Keratinocyte (primary cell): ENCODE measurements at regions not wholly inside any gene's neighbourhood (a gene's known extent, or its start where the extent isn't known, plus 50 kb on each side); places are given as distances from the start of the nearest gene placed in this dataset.

Experiments
- DNase-seq: peaks from one replicate; pipeline ENCODE4 v3.0.0-alpha.2; 2011; ENCODE audit warnings: low read depth, missing footprints, low spot score
- FAIRE-seq: peaks from 2 replicates; lab custom pipeline; 2011; peaks lifted over from hg19 to GRCh38; lab: Jason Lieb, UNC
- H2AFZ ChIP-seq: 2 replicates; pipeline ENCODE4 v1.6.0; 2012; ENCODE audit warnings: low read length, control low read depth, inconsistent platforms; ENCODE audit not compliant: control insufficient read depth
- H3K27ac ChIP-seq: 2 replicates; pipeline ENCODE4 v1.5.1; 2011; ENCODE audit warnings: low read length; ENCODE audit not compliant: control insufficient read depth, insufficient read depth
- H3K27me3 ChIP-seq: 3 replicates; pipeline ENCODE4 v1.6.0; 2011; ENCODE audit warnings: low read length; ENCODE audit not compliant: control insufficient read depth, insufficient read depth; ENCODE audit errors: extremely low read depth
- H3K36me3 ChIP-seq, 2 experiments: 2 replicates in 1 of 2; 3 replicates in 1 of 2; pipeline ENCODE4 v1.5.1; 2011; ENCODE audit warnings: low read length in 2 of 2, mild to moderate bottlenecking in 1 of 2; ENCODE audit not compliant: control insufficient read depth in 2 of 2, insufficient read depth in 2 of 2; ENCODE audit errors: extremely low read depth in 1 of 2
- H3K4me1 ChIP-seq: 3 replicates; pipeline ENCODE4 v1.5.1; 2011; ENCODE audit warnings: low read length; ENCODE audit not compliant: control insufficient read depth, insufficient read depth; ENCODE audit errors: extremely low read depth
- H3K4me2 ChIP-seq: 3 replicates; pipeline ENCODE4 v1.6.0; 2011; ENCODE audit warnings: low read depth, low read length; ENCODE audit not compliant: control insufficient read depth, insufficient read depth; ENCODE audit errors: extremely low read depth
- H3K4me3 ChIP-seq, 3 experiments: fragments of 200-600 bp in 1 of 3; sonication (generic) in 1 of 3; 2 replicates in 2 of 3; 3 replicates in 1 of 3; pipeline ENCODE4 v1.5.1; 2011 to 2016; ENCODE audit warnings: low read length in 3 of 3, mild to moderate bottlenecking in 3 of 3, control low read depth in 2 of 3, inconsistent platforms in 1 of 3, low read depth in 1 of 3, mixed read lengths in 1 of 3, mixed run types in 1 of 3, moderate library complexity in 1 of 3; ENCODE audit not compliant: control insufficient read depth in 2 of 3, insufficient read depth in 2 of 3; ENCODE audit errors: extremely low read depth in 1 of 3
- H3K79me2 ChIP-seq: 2 replicates; pipeline ENCODE4 v1.6.0; 2012; ENCODE audit warnings: low read length; ENCODE audit not compliant: control insufficient read depth, insufficient read depth
- H3K9ac ChIP-seq: 3 replicates; pipeline ENCODE4 v1.6.0; 2011; ENCODE audit warnings: low read length; ENCODE audit not compliant: control insufficient read depth, insufficient read depth; ENCODE audit errors: extremely low read depth
- H3K9me1 ChIP-seq: 3 replicates; pipeline ENCODE4 v1.6.0; 2011; ENCODE audit warnings: low read length; ENCODE audit not compliant: control insufficient read depth, insufficient read depth; ENCODE audit errors: extremely low read depth
- H3K9me3 ChIP-seq: 2 replicates; pipeline ENCODE4 v1.5.1; 2012; ENCODE audit warnings: low read depth, low read length; ENCODE audit not compliant: control insufficient read depth
- H4K20me1 ChIP-seq: 3 replicates; pipeline ENCODE4 v1.6.0; 2011; ENCODE audit warnings: low read length; ENCODE audit not compliant: control insufficient read depth, insufficient read depth; ENCODE audit errors: extremely low read depth
- EZH2 ChIP-seq: IDR thresholded peaks from one replicate; pipeline ENCODE4 v1.6.1; 2012; ENCODE audit warnings: inconsistent platforms, mild to moderate bottlenecking, low read length, moderate library complexity
- dilution Hi-C: fragments of 300-500 bp; cut with MboI; formaldehyde crosslinking; loops from one replicate; pipeline ENCODE4 v1.7.0; 2020; ENCODE audit warnings: low sequenced_read_pairs; ENCODE audit not compliant: extremely low pct_ligation_motif_present
- TF ChIP-seq, protein P1 (sequence below), 3 experiments: IDR thresholded peaks in 1 of 3; conservative IDR thresholded peaks in 1 of 3; optimal IDR thresholded peaks in 1 of 3; 2 replicates in 2 of 3; 3 replicates in 1 of 3; pipeline versions ENCODE3 to v1.5.1; 2011; ENCODE audit warnings: low read length in 3 of 3, mild to moderate bottlenecking in 3 of 3, moderate library complexity in 2 of 3, control low read depth in 1 of 3, inconsistent platforms in 1 of 3; ENCODE audit not compliant: insufficient read depth in 2 of 3; ENCODE audit errors: extremely low read depth in 1 of 3

DNA sequence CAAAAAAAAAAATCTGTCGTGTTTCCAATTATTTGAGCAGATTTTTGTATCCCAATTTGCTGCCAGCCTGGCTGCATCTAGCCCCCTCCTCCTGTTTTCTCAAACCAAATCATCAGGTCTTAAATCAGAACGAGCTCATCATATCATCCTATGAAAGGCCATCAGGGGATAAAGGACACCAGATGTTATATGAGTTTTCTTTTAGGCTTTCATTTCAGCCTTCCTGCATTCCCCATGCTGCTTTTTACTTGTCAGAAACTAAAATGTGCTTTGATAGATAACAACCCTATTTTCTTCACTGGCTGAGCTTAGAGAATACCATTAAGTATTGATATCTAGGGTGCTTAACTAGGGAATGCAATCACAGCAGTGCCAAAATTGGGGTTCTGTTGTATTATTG, 968.4 kb upstream of the SLC35B3 start:
- DNase-seq = no peak
- dilution Hi-C loops = no loop called here

DNA sequence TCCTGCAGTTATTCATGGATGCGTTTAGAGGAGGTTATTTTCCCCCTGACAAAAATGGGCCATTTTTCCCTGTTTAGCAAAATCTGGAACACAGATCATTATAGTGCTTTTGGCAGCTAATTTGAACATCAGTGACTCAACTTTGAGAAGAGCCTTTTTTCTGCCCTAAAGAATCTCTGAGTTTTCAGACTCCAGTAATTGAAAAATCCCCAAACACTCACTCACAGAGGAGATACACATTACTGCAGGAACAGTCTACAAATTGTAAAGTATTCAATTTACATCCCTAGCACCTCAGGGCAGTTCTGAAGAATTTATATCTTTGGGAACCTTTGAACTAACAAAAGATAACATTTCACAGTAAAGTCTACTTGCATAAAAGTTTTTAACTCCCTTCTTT, 966.6 kb upstream of the SLC35B3 start:
- peaks cover 13% of the 10 kb centered on the region for H3K4me1 ChIP-seq
- TF ChIP-seq, protein P1, sequence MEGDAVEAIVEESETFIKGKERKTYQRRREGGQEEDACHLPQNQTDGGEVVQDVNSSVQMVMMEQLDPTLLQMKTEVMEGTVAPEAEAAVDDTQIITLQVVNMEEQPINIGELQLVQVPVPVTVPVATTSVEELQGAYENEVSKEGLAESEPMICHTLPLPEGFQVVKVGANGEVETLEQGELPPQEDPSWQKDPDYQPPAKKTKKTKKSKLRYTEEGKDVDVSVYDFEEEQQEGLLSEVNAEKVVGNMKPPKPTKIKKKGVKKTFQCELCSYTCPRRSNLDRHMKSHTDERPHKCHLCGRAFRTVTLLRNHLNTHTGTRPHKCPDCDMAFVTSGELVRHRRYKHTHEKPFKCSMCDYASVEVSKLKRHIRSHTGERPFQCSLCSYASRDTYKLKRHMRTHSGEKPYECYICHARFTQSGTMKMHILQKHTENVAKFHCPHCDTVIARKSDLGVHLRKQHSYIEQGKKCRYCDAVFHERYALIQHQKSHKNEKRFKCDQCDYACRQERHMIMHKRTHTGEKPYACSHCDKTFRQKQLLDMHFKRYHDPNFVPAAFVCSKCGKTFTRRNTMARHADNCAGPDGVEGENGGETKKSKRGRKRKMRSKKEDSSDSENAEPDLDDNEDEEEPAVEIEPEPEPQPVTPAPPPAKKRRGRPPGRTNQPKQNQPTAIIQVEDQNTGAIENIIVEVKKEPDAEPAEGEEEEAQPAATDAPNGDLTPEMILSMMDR (optimal IDR thresholded peaks at IDR 0.05 in 1 of 3, IDR thresholded peaks at IDR 0.05 in 1 of 3, conservative IDR thresholded peaks at IDR 0.05 in 1 of 3; ENCODE audit: extremely low read depth in 1 of 3, insufficient read depth in 2 of 3, low read length in 3 of 3) = no peak
- TF ChIP-seq EZH2 = no peak
- FAIRE-seq (peak; percentile 9), DNase-seq (no peak)
- no peaks in the 10 kb centered on the region for H3K79me2 ChIP-seq
- no peak overlapping the region for H3K9ac ChIP-seq
- H3K36me3 ChIP-seq = no peaks in the 10 kb centered on the region
- dilution Hi-C loops = no loop called here
- no peak overlapping the region for H3K4me3 ChIP-seq
- H3K27ac ChIP-seq = no peak overlapping the region
- no peaks in the 10 kb centered on the region for H4K20me1 ChIP-seq
- H3K27me3 ChIP-seq = no peaks in the 10 kb centered on the region
- H3K4me2 ChIP-seq = no peak overlapping the region
- no peak overlapping the region for H2AFZ ChIP-seq
- H3K9me1 ChIP-seq = no peaks in the 10 kb centered on the region
- H3K9me3 ChIP-seq = no peaks in the 10 kb centered on the region

More for the DNA sequence above, 968.4 kb upstream of the SLC35B3 start:
- Histone ChIP-seq H3K9me3 (no peaks in the 10 kb centered on the region), H3K36me3 (no peaks in the 10 kb centered on the region), H3K9ac (no peak overlapping the region), H3K79me2 (no peaks in the 10 kb centered on the region), H3K4me1 (peaks cover 13% of the 10 kb centered on the region), H3K4me2 (no peak overlapping the region), H2AFZ (no peak overlapping the region), H4K20me1 (no peaks in the 10 kb centered on the region), H3K4me3 (no peak overlapping the region), H3K27me3 (no peaks in the 10 kb centered on the region), H3K9me1 (no peaks in the 10 kb centered on the region), H3K27ac (no peak overlapping the region)
- TF ChIP-seq, protein P1 (optimal IDR thresholded peaks at IDR 0.05 in 1 of 3, IDR thresholded peaks at IDR 0.05 in 1 of 3, conservative IDR thresholded peaks at IDR 0.05 in 1 of 3; ENCODE audit: extremely low read depth in 1 of 3, insufficient read depth in 2 of 3, low read length in 3 of 3) = no peak
- no peak for TF ChIP-seq EZH2
- no peak for FAIRE-seq
